NCI-H446 treated with DMSO at 0.1 percent for 48 hours (cell line): ENCODE measurements at regions not wholly inside any gene's neighbourhood (a gene's known extent, or its start where the extent isn't known, plus 50 kb on each side); places are given as distances from the start of the nearest gene placed in this dataset.
"Not testable (repeated sequence)": the region's sequence is repeated elsewhere in the genome, so short reads cannot be mapped to it uniquely, and the experiment has no call there.

Experiments used
- DNase-seq: peaks from one replicate; lab custom pipeline; 2025; lab: John Stamatoyannopoulos, UW

GRCh38 chr13:58907347-58907746, 1256.4 kb downstream of the DIAPH3 start:
- no peak for DNase-seq

GRCh38 chr13:58908019-58908679, 1255.6 kb downstream of the DIAPH3 start:
- no peak for DNase-seq

GRCh38 chr13:58919551-58919950, 1244.2 kb downstream of the DIAPH3 start:
- no peak for DNase-seq

DNA sequence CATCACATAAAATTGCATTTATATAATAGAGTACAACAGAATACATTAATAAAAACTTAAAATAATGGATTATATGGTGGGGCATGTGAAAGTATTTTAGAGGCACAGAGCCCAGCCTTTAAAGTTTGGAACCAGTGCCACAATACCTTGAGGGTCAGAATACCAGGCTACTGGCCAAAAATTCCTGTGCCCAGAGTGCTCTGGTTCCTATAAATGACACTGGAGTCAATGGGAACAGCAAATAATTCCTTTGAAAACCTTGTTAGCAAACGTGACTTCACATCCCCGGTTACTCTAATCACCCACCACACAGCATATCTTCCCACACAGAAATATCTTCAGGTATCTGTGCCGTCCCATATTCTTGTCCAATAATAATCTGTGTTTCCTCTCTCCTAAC, 1242.6 kb downstream of the DIAPH3 start:
- DNase-seq = no peak

- no peak for DNase-seq
Measured at GRCh38 chr13:58926858-58927257, 1236.9 kb downstream of the DIAPH3 start.

DNA sequence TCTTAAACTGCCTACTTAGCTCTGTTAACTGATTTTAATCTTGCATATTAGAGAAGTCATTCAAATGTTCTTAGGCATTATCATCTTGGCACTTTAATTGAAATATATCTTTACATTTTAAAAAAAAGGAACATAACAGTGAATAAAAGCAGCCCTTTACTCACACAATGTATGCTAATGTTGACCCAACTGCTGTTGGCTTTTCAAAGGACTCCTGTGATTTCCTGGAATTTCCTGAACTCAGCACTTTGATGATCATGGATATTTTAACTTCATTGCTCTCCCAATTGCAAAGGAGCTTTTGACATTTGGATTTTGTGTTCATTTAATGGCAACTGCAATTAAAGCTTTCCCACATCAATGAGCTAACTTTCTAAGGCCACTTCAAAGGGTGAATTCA, 1230.3 kb downstream of the DIAPH3 start:
- no peak for DNase-seq

DNA sequence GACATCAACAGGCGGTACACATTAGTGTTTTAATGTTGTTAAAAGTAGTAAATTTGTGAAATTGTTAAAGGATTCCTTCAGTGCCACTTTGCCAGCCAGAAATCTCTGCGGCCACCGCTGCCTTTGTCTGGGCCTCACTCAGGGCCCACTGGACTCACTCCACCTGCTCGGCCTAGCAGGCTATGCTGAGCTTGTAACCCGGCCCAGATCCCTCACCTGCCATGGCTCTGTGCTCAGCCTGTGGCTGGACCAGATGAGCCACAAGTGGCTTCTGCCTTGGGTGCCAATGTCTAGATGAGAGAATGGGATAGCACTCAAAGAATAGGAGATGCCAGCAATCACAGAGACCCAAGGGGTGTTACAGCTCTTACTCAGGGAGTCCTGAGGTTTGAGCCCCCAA, 1228.0 kb downstream of the DIAPH3 start:
- DNase-seq = no peak

- no peak for DNase-seq
Measured at GRCh38 chr13:58946274-58946673, 1217.5 kb downstream of the DIAPH3 start.

GRCh38 chr13:58949646-58950045, 1214.1 kb downstream of the DIAPH3 start:
- no peak for DNase-seq

DNA sequence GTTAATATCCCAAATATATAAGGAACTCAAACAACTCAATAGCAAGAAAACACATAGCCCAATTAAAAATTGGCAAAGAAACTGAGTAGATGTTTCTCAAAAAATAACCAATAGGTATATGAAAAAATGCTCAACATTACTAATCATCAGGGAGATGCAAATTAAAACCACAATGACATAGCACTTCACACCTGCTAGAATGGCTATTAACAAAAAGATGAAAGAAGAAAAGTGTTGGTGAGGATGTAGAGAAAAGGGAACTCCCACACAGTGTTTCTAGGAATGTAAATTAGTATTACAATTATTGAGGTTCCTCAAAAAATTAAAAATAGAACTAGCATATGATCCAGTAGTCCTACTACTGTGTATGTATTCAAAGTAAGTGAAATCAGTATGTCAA, 1212.8 kb downstream of the DIAPH3 start:
- DNase-seq = no peak

- no peak for DNase-seq
Measured at GRCh38 chr13:58953638-58954037, 1210.1 kb downstream of the DIAPH3 start.

- no peak for DNase-seq
Measured at GRCh38 chr13:58955546-58956385, 1208.0 kb downstream of the DIAPH3 start.

DNA sequence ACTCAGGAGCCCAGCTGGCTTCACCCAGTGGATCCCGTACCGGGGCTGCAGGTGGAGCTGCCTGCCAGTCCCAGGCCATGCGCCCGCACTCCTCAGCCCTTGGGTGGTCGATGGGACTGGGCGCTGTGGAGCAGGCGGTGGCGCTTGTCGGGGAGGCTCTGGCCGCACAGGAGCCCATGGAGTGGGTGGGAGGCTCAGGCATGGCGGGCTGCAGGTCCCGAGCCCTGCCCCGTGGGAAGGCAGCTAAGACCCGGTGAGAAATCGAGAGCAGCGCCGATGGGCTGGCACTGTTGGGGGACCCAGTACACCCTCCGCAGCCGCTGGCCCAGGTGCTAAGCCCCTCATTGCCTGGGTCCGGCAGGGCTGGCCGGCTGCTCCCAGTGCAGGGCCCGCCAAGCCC, 1205.6 kb downstream of the DIAPH3 start:
- not testable (repeated sequence) for DNase-seq

- DNase-seq = no peak
Measured at GRCh38 chr13:58960888-58961287, 1202.8 kb downstream of the DIAPH3 start.

- no peak for DNase-seq
Measured at GRCh38 chr13:58963321-58963720, 1200.4 kb downstream of the DIAPH3 start.

DNA sequence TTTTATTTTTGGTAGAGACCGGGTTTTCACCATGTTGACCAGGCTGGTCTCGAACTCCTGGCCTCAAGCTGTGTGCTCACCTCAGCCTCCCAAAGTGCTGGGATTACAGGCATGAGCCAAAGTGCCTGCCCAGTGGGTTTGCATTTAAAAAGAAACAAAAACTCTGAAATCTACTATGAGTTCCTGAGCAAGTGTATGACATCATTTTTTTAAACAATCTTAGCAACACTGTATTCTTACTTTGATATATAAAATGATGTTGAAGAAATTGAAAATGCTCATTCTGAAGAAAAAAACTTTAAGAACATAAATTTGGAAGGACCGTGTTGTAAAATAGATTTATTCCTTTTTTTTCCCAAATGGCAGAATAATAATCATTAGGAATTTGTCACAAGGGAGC, 1199.7 kb downstream of the DIAPH3 start:
- DNase-seq = no peak

- DNase-seq = no peak
Measured at GRCh38 chr13:58977085-58977484, 1186.6 kb downstream of the DIAPH3 start.

GRCh38 chr13:58978331-58978730, 1185.4 kb downstream of the DIAPH3 start:
- DNase-seq = no peak

DNA sequence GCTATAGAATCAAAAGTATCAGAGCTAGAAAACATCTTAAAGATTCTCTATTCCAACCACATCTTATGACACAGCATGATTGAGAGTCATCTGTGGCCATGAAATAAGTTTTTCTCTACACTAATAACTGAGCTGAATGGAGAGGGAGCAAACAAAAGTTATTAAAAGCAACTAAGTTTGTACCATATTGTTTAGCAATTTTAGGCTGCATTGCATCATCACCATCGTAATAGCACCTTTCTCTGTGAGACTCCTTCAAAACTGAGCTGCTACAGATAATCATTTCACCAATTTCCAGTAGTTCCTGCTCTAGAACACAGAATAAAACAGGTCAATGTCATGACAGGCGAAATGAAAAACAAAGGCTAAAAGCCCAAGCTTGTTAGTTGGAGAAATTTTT, 1183.9 kb downstream of the DIAPH3 start:
- no peak for DNase-seq

- no peak for DNase-seq
Measured at GRCh38 chr13:58985845-58986244, 1177.9 kb downstream of the DIAPH3 start.

GRCh38 chr13:58989556-58989955, 1174.2 kb downstream of the DIAPH3 start:
- no peak for DNase-seq

GRCh38 chr13:58991826-58992477, 1171.8 kb downstream of the DIAPH3 start:
- DNase-seq = no peak

DNA sequence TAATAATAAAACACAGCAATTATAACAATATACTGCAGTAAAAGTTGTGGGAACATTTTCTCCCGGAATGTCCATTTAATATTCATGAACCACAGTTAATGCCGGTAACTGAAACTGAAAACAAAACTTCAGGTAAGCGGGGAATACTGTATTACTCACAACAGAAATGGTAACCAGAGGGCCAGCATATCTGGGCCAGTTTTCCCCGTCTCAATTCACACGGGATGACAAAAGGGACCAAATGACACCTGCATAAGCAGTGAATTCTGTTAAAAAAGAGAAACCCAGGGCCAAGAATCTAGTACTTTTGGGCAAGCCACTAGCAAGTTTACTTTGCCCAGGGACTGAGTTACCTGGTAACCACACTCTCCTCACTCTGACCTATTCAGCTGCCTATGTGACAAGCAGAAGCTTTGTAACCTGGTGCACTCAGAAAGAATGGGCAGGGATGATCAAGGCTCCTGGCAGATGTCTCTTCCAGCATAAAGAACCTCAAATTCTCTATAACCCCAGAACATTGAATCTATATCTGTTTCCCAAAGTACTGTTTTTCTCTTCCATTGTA, 1171.2 kb downstream of the DIAPH3 start:
- DNase-seq = no peak
